HG02623 (cell line): ENCODE measurements at regions not wholly inside any gene's neighbourhood (a gene's known extent, or its start where the extent isn't known, plus 50 kb on each side); places are given as distances from the start of the nearest gene placed in this dataset.

Experiments used
- ATAC-seq: cut with Tn5 transposase; IDR thresholded peaks from one replicate; pipeline ENCODE4 v1.9.1; 2021; ENCODE audit warnings: moderate library complexity; ENCODE audit not compliant: unreplicated experiment

- no peak for ATAC-seq
Measured at GRCh38 chr7:46532571-46532970, 611.5 kb upstream of the IGFBP3 start.

- no peak for ATAC-seq
Measured at GRCh38 chr7:46530081-46530750, 609.1 kb upstream of the IGFBP3 start.

- no peak for ATAC-seq
Measured at GRCh38 chr7:46527360-46527759, 606.3 kb upstream of the IGFBP3 start.

GRCh38 chr7:46525876-46526275, 604.8 kb upstream of the IGFBP3 start:
- ATAC-seq, result no peak

GRCh38 chr7:46524350-46524749, 603.3 kb upstream of the IGFBP3 start:
- ATAC-seq, result no peak

GRCh38 chr7:46522354-46522906, 601.4 kb upstream of the IGFBP3 start:
- no peak for ATAC-seq

GRCh38 chr7:46518713-46519112, 597.6 kb upstream of the IGFBP3 start:
- no peak for ATAC-seq

GRCh38 chr7:46515844-46516590, 594.9 kb upstream of the IGFBP3 start:
- ATAC-seq, result no peak

- no peak for ATAC-seq
Measured at GRCh38 chr7:46513447-46513848, 592.4 kb upstream of the IGFBP3 start.

- no peak for ATAC-seq
Measured at GRCh38 chr7:46512891-46513413, 591.9 kb upstream of the IGFBP3 start.

- no peak for ATAC-seq
Measured at GRCh38 chr7:46511442-46512215, 590.6 kb upstream of the IGFBP3 start.

- no peak for ATAC-seq
Measured at GRCh38 chr7:46508583-46508982, 587.5 kb upstream of the IGFBP3 start.

GRCh38 chr7:46507560-46507959, 586.5 kb upstream of the IGFBP3 start:
- no peak for ATAC-seq

- no peak for ATAC-seq
Measured at GRCh38 chr7:46494441-46494840, 573.4 kb upstream of the IGFBP3 start.

GRCh38 chr7:46494028-46494427, 573.0 kb upstream of the IGFBP3 start:
- ATAC-seq, result no peak

GRCh38 chr7:46493196-46493595, 572.1 kb upstream of the IGFBP3 start:
- ATAC-seq, result no peak

- ATAC-seq, result no peak
Measured at GRCh38 chr7:46492466-46492865, 571.4 kb upstream of the IGFBP3 start.

GRCh38 chr7:46490406-46490805, 569.3 kb upstream of the IGFBP3 start:
- no peak for ATAC-seq

GRCh38 chr7:46489106-46489505, 568.0 kb upstream of the IGFBP3 start:
- ATAC-seq, result no peak

GRCh38 chr7:46488607-46489006, 567.5 kb upstream of the IGFBP3 start:
- ATAC-seq, result no peak
